Fibroblast of lung (primary cell): ENCODE measurements at regions not wholly inside any gene's neighbourhood (a gene's known extent, or its start where the extent isn't known, plus 50 kb on each side); places are given as distances from the start of the nearest gene placed in this dataset.

ENCODE experiments used
- DNase-seq, 2 donors: peaks; one replicate each; pipeline versions ENCODE4 v3.0.0 to v3.0.0-alpha.2; 2010; ENCODE audit warnings: low read depth in 2 of 2
- H2AFZ ChIP-seq: 2 replicates; pipeline ENCODE4 v1.5.1; 2012; ENCODE audit warnings: low read length, control low read depth, inconsistent platforms
- H3K27ac ChIP-seq: 2 replicates; pipeline ENCODE4 v1.5.1; 2011; ENCODE audit warnings: low read length, control low read depth; ENCODE audit not compliant: insufficient read depth
- H3K27me3 ChIP-seq: 2 replicates; pipeline ENCODE4 v1.5.1; 2011; ENCODE audit warnings: mild to moderate bottlenecking, low read length; ENCODE audit not compliant: control insufficient read depth, insufficient read depth
- H3K36me3 ChIP-seq: 2 replicates; pipeline ENCODE4 v1.5.1; 2011; ENCODE audit warnings: low read length; ENCODE audit not compliant: control insufficient read depth, insufficient read depth
- H3K4me1 ChIP-seq: 2 replicates; pipeline ENCODE4 v1.5.1; 2011; ENCODE audit warnings: low read length; ENCODE audit not compliant: control insufficient read depth, insufficient read depth; ENCODE audit errors: extremely low read depth
- H3K4me2 ChIP-seq: 2 replicates; pipeline ENCODE4 v1.5.1; 2011; ENCODE audit warnings: low read length, control low read depth; ENCODE audit not compliant: insufficient read depth; ENCODE audit errors: extremely low read depth
- H3K4me3 ChIP-seq, 4 experiments: fragments of 200-600 bp in 1 of 4; sonication (generic) in 1 of 4; replicated peaks in 1 of 4; 2 replicates each; pipeline ENCODE4 v1.5.1; 2011 to 2016; ENCODE audit warnings: low read length in 4 of 4, low read depth in 3 of 4, mild to moderate bottlenecking in 3 of 4, control low read depth in 2 of 4, inconsistent platforms in 1 of 4, mixed read lengths in 1 of 4; ENCODE audit not compliant: insufficient read depth in 1 of 4; ENCODE audit errors: control extremely low read depth in 1 of 4
- H3K79me2 ChIP-seq: 2 replicates; pipeline ENCODE4 v1.5.1; 2012; ENCODE audit warnings: mild to moderate bottlenecking, low read length, inconsistent platforms; ENCODE audit not compliant: control insufficient read depth, insufficient read depth
- H3K9ac ChIP-seq: 2 replicates; pipeline ENCODE4 v1.5.1; 2011; ENCODE audit warnings: mild to moderate bottlenecking, low read length, control low read depth; ENCODE audit not compliant: insufficient read depth
- H3K9me3 ChIP-seq: 2 replicates; pipeline ENCODE4 v1.5.1; 2012; ENCODE audit warnings: low read depth, low read length; ENCODE audit not compliant: control insufficient read depth, insufficient read depth
- H4K20me1 ChIP-seq: 2 replicates; pipeline ENCODE4 v1.5.1; 2011; ENCODE audit warnings: low read length; ENCODE audit not compliant: control insufficient read depth, insufficient read depth; ENCODE audit errors: extremely low read depth
- EZH2 ChIP-seq: IDR thresholded peaks from 2 replicates; pipeline ENCODE4 v1.5.1; 2012; ENCODE audit warnings: low read length, control low read depth, mild to moderate bottlenecking; ENCODE audit errors: missing control alignments
- TF ChIP-seq, protein P1 (sequence below), 2 donors: IDR thresholded peaks in 1 of 2; conservative IDR thresholded peaks in 1 of 2; 1 replicate in 1 of 2; 2 replicates in 1 of 2; pipeline ENCODE4 v1.5.1; 2011 to 2012; ENCODE audit warnings: low read length in 2 of 2, control low read depth in 1 of 2, inconsistent platforms in 1 of 2, low read depth in 1 of 2, mild to moderate bottlenecking in 1 of 2

DNA sequence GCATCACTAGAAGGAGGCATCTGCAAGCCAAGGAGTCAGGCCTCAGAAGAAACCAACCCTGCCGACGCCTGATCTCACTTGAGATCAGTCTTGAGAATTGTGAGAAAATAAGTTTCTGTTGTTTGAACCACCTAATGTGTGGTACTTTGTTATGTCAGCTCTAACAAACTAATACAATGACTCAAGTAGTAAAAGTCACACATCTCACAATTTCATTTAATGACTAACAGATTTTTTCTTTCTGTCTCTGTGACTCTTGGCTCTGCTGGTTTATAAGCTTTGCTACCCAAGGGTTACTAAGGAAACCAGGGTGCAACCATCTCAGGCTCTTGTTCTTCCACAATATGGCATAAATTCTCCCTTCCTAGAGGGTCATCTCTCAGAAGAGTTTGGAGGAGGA, 315.8 kb upstream of the GRAMD2B start:
- H3K27ac ChIP-seq = no peak overlapping the region
- H3K9me3 ChIP-seq = no peaks in the 10 kb centered on the region
- no peak for DNase-seq
- no peak for TF ChIP-seq EZH2
- TF ChIP-seq, protein P1, sequence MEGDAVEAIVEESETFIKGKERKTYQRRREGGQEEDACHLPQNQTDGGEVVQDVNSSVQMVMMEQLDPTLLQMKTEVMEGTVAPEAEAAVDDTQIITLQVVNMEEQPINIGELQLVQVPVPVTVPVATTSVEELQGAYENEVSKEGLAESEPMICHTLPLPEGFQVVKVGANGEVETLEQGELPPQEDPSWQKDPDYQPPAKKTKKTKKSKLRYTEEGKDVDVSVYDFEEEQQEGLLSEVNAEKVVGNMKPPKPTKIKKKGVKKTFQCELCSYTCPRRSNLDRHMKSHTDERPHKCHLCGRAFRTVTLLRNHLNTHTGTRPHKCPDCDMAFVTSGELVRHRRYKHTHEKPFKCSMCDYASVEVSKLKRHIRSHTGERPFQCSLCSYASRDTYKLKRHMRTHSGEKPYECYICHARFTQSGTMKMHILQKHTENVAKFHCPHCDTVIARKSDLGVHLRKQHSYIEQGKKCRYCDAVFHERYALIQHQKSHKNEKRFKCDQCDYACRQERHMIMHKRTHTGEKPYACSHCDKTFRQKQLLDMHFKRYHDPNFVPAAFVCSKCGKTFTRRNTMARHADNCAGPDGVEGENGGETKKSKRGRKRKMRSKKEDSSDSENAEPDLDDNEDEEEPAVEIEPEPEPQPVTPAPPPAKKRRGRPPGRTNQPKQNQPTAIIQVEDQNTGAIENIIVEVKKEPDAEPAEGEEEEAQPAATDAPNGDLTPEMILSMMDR (conservative IDR thresholded peaks at IDR 0.05 in 1 of 2, IDR thresholded peaks at IDR 0.05 in 1 of 2; ENCODE audit: low read depth in 1 of 2, low read length in 2 of 2) = no peak
- H3K36me3 ChIP-seq = no peaks in the 10 kb centered on the region
- no peak overlapping the region for H3K4me2 ChIP-seq
- no peaks in the 10 kb centered on the region for H4K20me1 ChIP-seq
- no peaks in the 10 kb centered on the region for H3K79me2 ChIP-seq
- no peak overlapping the region for H2AFZ ChIP-seq
- H3K4me1 ChIP-seq = no peaks in the 10 kb centered on the region
- no peak overlapping the region for H3K9ac ChIP-seq
- H3K27me3 ChIP-seq = no peaks in the 10 kb centered on the region
- no peak overlapping the region for H3K4me3 ChIP-seq

DNA sequence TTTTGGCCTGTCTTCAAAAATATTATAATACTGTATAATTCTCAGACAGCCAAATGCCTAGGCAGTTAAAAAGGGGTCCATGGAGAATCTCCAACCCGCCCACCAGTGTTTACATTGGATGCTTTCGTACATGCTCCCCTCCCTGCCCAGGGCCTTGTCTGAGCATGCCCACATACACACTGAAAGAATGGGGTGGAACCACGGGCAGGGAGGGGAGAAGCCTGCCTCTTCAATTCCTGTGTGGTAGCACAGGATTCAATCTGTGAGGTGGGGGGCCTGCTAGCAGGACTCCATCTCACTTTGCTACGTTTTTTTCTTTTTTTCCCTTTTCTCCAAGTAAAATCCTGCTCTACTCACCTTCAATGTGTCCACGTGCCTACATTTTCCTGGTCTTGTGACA, 314.7 kb upstream of the GRAMD2B start:
- Histone ChIP-seq H3K79me2 (no peaks in the 10 kb centered on the region), H3K9ac (no peak overlapping the region), H3K9me3 (no peaks in the 10 kb centered on the region), H3K4me1 (no peaks in the 10 kb centered on the region), H3K27me3 (no peaks in the 10 kb centered on the region), H4K20me1 (no peaks in the 10 kb centered on the region), H3K36me3 (no peaks in the 10 kb centered on the region), H2AFZ (no peak overlapping the region), H3K4me2 (no peak overlapping the region), H3K27ac (no peak overlapping the region), H3K4me3 (no peak overlapping the region)
- peak in 1 of 2 donors; percentile 25 for DNase-seq
- TF ChIP-seq EZH2 = no peak

DNA sequence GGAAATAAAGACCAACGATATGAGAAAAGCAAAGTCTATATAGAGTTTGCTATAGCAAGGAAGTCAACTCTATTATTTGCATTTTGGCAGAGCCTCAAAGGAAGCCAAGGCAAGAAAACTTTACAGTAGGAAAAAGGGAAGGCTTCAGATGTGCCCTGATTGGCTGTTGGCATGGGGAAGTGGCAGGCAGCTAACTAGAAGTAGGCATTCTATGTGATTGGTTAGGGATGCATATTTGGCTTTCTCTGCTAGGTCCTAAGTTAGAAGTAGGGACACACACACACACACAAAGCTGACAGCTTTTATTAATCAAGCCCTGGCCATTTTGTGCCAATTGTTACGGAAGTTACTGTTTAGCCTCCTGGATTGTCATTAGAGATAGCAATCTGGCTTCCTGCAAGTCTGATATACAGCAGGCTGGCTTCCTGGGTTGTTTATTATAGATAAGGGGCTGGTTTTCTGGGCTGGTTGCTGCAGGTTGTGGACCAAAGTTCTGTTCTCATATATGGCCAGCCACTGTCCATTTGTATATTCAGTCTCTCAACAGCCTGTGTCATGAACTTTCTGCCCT, 308.1 kb upstream of the GRAMD2B start:
- Histone ChIP-seq H4K20me1 (no peaks in the 10 kb centered on the region), H3K27ac (no peak overlapping the region), H3K36me3 (no peaks in the 10 kb centered on the region), H3K4me2 (no peak overlapping the region), H3K4me1 (no peaks in the 10 kb centered on the region), H3K9ac (no peak overlapping the region), H3K4me3 (no peak overlapping the region), H3K79me2 (no peaks in the 10 kb centered on the region), H3K27me3 (no peaks in the 10 kb centered on the region), H3K9me3 (no peaks in the 10 kb centered on the region), H2AFZ (no peak overlapping the region)
- no peak for DNase-seq
- no peak for TF ChIP-seq EZH2
- TF ChIP-seq, protein P1 (conservative IDR thresholded peaks at IDR 0.05 in 1 of 2, IDR thresholded peaks at IDR 0.05 in 1 of 2; ENCODE audit: low read depth in 1 of 2, low read length in 2 of 2) = no peak
